Activated CD4-positive, alpha-beta T cell treated with anti-CD3 and anti-CD28 coated beads for 24 hours (primary cell): ENCODE measurements at regions not wholly inside any gene's neighbourhood (a gene's known extent, or its start where the extent isn't known, plus 50 kb on each side); places are given as distances from the start of the nearest gene placed in this dataset.
"Not testable (repeated sequence)": the region's sequence is repeated elsewhere in the genome, so short reads cannot be mapped to it uniquely, and the experiment has no call there.

ENCODE experiments used
- DNase-seq, 2 donors: peaks; one replicate each; pipeline ENCODE4 v3.0.0-alpha.2; 2020; ENCODE audit warnings: low read depth in 2 of 2

DNA sequence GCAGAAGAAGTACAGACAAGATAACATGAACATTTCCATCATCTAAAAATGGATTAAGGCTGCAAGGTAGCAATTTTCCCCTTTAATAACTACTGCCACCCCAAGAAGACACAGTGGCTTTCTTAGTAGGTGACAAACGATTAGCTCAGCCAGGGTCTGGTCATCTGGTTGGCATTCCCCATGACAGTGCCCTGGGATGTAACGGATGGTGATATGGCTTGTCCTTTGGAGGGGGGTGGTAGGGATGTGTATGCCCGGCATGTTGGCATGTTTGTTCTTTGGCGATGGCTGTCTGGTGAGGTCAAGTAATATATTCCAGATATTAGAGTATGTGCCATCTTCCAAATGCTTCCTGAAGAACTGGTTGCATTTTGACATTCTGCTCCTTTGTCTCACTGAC is 135.6 kb upstream of the ZNF536 start:
- DNase-seq = no peak

DNA sequence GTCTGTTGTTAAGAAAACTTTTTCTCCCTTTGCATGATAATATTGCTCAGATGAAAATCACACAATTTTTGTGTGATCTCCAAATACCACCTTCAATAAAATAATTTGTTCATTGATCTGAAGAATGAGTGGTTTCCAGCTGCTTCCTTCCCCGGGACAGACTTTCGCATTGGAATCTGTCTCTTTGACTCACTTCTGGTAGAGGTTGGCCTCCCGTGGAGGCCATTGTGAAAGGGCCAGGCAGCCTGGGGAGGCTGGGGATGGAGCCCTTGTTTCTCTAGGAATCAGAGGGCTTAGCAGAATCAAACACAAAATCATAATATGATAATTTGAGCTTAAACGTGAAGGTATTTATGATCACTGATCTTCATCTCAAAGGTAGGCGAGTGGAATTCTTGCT is 135.0 kb upstream of the ZNF536 start:
- no peak for DNase-seq

DNA sequence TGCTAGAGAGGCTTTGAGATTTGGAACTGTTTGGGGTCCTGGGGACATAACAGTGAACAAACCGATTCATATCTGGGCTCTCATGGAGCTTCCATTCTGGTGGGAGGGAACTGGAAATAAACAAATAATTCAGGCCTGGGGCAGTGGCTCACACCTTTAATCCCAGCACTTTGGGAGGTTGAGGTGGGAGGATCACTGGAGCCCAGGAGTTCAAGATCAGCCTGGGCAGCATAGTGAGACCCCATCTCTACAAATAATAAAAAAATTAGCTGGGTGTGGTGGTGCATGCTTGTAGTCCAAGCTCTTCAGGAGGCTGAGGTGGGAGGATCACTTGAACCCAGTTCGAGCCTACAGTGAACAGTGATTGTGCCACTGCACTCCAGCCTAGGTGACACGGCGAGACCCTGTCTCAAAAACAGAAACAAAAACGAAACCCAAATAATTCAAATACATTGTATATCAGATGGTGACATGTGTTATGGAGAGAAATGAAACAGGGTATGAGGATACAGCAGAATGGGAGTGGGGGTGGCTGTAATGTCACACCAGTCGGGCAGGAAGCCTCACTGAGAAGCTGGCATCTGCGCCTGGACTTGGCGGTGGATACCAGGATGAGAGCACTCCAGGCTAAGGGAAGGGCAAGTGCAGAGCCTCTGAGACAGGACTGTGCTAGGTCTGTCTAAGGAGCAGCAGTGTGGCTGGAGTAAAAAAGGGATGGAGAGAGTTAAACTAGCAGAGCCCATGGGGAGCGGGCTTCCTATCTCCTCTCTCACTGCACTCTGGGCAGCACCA is 131.1 kb upstream of the ZNF536 start:
- no peak for DNase-seq

DNA sequence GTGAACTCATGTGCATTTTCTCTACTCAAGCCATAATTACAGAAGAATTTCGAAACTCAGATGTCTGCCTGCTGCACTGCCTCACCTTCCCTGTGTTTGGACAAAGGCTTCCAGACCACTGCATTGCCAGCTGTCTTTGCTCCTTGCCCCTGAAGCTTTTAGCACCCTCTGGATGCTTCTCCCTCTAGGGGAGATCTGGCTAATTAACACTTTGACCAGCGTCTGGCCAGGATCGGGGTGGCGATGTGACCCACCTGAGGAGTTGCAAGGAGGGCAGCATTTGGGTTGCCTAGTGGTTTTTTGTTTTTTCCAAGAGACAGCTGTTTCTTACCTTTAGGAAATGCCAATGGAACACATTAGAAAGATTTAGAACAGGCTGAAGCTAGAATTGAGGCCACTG is 127.7 kb upstream of the ZNF536 start:
- DNase-seq = no peak

DNA sequence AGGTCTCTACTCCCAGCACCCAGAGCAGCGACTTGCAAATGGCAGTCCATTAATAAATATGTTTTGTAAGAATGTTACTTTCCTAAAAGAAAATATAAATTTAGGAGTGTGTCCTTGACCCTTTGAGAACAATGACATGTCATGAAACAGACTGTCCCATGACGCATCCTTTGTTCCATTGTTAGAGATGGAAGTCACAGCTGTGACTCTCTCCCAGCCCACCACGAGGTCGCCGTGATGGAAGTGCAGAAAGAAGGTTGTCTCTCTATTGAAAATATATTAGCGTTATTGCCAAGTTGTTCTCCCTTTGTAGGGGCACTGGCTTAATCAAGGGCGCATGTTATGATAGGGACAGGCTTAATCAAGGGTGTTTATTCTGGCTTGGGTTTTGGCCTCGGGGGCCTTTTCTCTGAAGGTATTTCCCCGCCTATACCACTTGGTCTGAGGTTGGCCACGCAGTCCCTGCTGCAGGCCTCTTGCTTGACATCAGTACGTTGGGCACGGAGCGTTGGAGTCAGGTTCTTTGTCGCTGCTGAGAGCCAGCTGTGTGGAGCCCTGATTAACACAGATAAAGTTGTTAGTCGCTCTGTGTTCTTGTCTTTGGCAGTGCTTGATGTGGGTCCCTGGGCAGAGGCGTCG is 126.7 kb upstream of the ZNF536 start:
- no peak for DNase-seq

DNA sequence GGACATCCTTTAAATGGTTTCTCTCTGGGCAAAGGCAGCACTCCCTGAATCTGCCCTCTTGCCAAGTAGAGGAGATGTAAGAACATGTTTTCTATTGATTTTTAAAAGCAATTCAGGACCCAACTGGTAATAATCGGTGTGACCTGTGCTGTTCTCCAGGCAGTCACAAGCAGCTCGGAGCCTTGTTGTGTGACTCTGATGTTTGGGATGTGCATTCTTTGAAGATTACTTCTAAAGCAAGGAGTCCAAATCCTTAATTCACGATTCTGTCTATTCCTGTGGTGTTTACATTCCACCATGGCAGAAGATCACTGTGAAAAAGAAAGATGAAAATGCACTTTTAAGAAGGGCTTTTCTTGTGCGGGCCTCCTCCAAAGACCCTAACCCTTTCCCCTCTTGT is 122.3 kb upstream of the ZNF536 start:
- no peak for DNase-seq

DNA sequence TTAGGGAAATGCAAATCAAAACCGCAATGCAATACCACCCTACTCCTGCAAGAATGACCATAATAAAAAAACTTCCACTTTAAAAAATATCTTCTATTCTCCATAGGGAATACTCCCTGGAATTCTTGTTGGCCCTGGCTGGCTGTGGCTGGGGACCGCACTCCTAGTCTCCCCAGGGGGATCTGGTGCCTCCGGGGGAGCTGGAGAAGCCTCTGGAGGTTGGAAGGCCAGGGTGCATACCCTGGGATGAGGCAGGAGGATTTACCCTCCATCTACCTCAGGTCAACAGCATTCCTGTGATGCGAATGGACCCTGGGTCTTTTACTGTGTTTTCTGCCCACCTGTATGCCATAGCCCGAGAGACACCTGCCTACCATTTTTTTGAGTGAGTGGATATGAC is 120.0 kb upstream of the ZNF536 start:
- no peak for DNase-seq

DNA sequence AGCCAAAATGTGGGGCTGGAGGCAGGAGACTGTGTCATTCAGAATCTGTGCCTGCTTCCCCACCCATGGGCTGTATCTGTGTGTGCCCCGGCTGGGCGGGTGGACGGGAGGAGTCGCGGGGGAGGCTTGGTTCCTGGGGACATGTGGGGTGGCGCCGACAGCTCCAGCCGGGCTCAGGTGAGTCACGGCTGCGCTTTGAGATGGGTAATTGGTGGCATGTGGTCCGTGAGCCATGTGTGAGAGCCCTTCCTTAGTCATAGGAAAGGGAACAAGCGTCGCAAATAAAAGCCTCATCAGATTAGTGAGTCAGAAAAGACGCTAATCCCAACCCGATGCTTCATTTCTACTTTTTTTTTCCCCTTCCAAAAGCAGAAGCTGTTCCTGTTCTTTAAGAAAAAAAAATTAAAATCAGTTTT is 118.6 kb upstream of the ZNF536 start:
- DNase-seq = no peak

DNA sequence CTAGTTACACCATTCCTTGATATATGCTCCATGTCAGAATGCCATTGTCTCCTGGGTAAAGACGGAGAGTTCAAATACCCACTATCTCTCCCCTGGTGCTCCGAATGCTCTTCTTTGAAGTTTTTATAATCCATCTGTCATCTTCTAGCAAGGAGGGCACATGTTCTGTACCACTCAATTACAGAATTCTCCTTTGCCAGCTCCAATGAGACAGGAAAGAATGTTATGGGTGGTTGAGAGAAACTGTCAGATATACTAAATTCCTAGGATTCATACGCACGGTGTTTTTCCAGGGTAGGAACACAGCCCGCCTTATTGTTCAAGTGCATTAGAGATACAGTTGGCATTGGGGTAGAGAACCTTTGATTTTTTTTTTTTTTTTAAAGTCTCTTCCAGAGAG is 118.0 kb upstream of the ZNF536 start:
- DNase-seq = no peak

DNA sequence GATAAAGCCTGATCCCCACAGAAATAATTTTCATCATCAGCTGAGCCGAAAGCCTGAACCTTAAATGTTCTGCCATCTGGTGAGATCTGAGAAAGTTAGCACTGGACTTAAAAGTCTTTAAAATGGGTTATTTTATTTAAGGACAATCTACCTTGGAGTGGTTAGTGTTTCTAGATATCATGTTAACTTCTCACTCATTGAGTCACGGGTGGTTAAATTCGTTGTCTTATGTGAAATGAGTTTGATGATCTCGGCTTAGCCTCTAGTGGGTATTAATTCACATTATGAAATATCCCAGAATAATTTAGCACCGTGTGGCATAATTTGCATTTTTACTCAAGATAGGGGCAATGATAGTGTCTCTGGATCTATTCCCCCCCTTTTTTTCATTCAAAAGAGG is 117.4 kb upstream of the ZNF536 start:
- no peak for DNase-seq

DNA sequence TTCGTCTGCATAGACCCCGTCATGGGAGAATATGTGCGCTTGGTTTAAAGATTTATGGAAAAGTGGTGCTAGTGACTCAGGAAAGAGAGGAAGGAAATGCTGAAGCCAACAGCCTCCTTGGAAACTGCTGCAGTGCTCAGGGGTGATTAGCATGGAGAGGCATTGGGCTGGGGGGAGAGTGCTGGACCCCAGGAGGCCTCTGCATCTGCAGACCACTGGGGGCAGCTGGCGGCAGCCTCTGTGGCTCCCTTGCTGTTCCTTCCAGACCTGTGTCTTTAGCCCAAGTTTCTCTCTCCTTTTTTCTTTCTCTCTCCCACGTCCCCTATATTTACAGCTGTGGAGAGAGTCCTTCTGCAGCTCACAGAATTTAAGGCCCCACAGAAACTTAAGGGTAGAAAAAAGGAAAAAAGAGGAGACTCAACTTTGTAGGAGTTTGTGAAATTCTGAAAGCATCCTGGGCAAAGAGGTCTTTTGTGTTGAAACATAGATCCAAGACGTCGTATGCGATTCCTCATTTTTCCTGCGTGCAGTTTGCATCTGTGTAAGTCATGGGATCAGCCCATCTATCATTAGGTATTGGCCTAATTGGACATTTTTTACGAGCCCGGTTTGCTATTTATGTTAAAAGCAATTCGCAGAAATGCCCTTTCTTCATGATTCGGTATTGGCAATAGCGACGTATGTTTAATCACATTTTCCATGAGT is 116.2 kb upstream of the ZNF536 start:
- DNase-seq = no peak

DNA sequence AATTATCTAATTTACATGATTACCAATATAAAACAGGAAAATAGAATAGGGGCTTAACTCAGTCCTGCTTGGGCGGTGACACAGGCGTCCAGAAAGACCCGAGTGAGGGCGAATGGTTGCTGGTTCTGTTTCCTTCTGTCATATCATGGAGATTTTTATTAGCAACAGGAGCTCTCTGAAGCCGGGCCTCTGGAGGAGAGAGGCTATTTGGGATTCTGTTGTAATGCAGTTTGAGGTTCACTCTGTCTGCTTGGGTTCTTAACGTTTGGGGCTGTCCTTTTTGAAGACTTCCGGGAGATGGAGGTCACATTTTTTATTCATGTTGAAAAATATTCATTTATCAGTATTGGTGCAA is 115.7 kb upstream of the ZNF536 start:
- no peak for DNase-seq

DNA sequence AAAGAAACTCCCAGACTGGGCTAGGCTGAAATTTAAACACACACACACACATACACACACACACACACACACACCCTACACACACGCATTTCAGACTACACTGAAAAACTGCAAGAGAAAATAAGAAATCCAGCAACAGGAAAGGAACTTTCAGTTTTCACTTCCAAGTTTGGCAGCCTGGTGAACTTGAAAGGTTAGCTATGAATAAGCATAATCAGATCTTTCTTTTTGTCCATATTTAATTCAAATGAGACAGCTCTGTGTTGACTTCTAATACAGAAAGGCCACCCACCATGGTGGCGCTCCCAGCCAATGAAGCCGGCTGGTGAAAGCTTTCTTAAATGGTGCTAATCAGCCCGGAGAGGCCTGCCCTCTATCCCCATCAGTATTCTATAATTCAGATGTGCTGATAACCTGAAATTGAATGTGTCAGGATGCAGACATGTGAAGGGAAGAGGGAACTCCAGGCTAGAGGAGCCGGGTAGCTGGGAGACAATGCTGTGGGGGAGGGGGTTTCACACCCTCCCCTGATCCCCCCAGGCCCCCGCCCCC is 108.3 kb upstream of the ZNF536 start:
- no peak for DNase-seq

DNA sequence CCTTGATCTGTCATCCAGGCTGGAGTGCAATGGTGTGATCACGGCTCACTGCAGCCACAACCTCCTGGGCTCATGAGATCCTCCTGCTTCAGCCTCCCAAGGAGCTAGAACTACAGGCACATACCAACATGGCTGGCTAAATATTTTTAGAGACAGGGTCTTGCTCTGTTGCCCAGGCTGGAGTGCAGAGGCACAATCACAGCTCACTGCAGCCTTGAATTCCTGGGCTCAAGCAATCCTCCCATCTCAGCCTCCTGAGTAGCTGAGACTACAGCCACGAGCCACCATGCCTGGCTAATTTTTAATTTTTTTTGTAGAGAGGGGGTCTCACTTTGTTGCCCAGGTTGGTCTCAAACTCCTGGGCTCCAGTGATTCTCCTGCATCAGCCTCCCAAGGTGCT is 106.3 kb upstream of the ZNF536 start:
- not testable (repeated sequence) for DNase-seq

DNA sequence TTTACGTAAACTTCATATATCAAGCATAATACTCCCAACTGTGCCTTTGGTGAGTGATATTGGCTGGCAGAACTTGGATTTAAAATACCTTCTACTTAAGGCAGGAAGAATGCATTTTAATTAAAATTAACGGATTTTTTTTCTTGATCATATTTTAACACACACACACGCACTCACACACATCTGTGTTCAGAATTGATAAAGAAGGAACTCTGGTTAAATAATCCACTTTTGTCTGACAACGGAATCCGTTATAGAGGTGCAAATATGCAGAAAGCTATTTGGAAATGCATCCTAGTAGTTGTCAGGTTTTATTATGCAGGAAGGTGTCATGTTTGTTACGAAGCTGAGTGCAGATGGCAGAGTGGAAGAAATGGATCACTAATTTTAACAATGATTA is 105.5 kb upstream of the ZNF536 start:
- DNase-seq = no peak

DNA sequence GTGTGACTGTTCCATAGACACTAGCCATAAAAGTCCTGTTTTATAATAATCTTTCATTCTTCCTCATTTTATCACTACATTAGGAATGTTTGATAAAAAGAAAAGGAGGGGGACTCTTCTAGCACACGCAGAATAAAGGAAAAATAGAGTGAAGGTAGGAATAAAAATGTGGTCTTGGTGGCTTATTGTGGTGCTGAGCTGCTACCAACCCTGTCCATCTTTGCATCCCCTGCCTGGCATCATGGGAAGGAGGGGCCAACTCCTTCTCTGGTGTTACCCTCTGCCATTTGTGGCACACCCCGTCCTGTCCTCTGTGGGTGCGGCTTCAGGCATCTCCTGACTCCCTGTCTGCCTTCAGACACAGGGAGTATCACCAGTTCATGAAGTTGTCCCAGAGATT is 104.9 kb upstream of the ZNF536 start:
- DNase-seq = no peak

DNA sequence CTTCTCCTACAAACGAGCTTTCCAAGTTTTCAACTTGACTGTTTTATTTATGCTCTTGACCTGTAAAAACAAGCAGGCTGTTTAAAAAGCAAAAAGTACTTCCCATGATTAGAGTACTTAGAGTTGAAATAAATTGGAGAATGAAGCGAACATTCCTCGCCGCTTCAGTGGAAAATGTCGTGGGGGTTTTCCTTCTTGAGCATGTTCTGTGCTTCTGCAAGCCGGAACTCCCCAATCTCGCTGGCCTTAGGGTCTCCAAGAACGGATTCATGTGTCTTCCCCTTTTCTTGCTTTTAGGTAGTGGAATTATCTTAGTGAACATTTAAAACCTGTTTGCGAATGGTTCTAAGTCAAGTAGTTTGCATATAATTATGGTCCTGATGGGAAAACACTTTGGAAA is 103.6 kb upstream of the ZNF536 start:
- DNase-seq = no peak

DNA sequence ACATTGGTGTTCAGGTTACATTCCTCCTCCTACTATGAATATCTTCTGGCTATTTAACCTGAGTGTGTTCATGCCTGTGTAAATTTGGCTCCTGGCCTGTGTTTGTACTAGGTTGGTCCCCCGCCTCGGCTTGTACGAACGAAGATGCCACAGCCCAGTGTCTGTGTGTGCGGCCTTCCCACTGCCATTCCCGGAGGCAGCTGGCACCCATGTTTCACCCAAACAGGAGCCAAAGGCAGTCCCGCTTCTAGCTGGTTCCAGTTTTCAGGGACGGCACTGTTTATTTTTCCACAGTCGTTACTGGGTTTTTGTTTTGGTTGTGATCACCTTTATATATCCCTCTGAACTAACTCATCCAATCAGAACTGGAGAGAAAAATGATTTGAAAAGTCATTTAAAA is 102.5 kb upstream of the ZNF536 start:
- DNase-seq = no peak

DNA sequence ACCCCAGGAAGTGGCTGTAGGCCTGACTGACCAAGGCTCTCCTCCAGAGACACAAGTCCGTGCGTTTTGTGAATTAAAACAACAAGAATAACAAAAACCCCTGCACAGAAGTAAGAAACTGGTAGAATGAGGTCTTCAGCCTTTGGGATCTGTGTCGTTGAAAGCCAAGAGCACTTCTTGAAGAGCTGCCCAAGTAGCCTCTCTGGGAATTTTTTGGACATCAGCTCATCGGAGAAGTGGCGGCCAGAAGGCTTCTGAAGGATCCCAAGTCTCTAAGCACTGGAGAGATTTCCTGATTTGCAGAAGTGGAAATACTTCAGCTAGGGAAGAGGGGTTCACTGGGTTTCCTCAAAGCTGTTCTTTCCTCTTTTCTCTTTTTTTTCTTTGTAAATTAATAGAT is 100.4 kb upstream of the ZNF536 start:
- no peak for DNase-seq

DNA sequence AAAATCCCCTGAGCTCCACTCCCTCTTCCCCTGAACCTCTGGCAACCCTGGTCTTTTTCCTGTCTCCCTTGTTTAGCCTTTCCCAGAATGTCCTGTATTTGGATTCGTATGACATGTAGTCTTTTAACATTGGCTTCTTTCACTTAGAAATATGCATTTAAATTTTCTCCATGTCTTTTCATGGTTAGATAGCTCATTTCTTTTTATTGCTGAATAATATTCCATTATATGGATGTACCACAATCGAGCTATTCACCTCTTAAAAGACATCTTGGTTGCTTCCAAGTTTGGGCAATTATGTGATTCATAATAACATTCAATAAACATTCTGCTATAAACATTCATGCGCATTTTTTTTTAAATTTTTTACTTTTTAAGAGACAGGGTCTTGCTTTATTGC is 99.6 kb upstream of the ZNF536 start:
- no peak for DNase-seq

DNA sequence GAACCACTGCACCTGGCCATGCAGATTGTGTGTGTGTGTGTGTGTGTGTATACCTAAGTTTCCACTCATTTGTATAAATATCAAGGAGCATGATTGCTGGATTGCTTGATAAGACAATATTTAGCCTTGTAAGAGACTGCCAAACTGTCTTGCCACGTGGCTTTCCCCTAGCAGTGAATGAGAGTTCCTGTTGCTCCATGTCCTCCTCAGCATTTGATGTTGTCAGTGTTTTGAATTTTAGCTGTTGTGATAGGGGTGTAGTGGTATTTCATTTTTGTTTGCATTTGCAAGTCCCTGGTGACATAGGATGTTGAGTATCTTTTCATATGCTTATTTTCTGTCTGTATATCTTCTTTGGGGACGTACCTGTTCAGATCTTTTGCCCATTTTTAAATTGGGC is 99.0 kb upstream of the ZNF536 start:
- no peak for DNase-seq

DNA sequence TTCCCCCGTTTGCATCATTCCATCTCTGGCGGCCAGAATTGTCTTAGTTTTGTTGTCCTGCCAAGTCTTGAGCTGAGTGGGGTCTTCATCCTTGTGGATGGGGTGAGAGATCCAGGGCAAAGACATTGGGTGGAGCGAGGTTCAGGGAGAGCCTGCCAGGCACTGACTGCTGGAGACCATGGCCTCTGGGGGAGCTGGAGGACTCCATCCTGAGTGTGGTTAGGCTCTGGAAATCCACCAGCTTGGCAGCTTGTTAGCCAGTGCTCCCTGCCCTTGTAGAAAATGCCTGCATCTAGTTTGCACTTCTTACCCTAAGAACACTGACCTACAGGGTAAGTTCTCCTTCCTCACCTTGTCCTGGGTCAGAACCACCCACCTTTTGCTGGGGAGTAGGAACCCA is 97.2 kb upstream of the ZNF536 start:
- no peak for DNase-seq
